ENCODE measurements at regions not wholly inside any gene's neighbourhood (a gene's known extent, or its start where the extent isn't known, plus 50 kb on each side); places are given as distances from the start of the nearest gene placed in this dataset.
"Not testable (repeated sequence)": the region's sequence is repeated elsewhere in the genome, so short reads cannot be mapped to it uniquely, and the experiment has no call there.

DNA sequence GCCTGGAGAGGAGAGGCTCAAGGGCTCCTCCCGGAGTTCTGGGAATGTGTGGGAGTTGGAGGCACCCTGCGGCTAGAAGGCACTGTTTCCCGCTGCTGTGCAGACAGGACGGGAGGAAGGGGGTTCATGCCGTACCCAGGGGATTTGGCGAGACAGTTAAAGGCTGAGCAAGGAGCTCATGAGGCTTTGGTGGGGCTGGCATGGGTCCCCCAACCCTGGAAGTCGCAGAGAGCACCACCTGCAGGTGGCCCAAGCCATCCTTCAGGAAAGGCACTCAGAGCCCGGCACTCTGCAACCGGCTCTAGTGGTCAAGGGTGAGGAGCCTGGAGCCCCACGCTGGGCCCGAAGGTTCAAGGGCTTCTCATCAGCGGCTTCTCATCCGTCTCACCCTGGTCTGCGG lies 138.2 kb downstream of the NPIPB11 start:
- H3K4me3 ChIP-seq; H3K9me3 ChIP-seq (replicated peaks); H3K27me3 ChIP-seq; H3K36me3 ChIP-seq; DNase-seq; H3K27ac ChIP-seq; H3K4me1 ChIP-seq: not testable (repeated sequence)

DNA sequence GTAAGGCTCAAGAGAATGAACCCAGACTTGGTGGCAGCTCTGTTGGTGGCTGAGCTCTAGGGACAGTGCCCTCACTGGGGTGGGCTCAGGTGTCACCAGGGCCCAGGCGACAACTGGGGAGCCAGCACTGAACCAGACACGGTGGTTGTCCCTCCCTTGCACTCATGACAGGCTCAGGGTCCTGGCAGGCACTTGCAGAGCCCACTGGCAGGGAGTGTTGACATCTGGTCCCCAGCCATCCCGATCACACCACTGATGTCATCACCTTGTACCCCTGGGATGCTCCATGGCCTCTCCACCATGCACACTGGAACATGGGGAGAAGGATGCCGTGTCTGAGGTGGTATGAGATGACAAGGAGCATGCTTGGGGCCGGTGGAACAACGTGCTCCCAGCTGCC lies 138.6 kb downstream of the NPIPB11 start:
- not testable (repeated sequence) for H3K36me3 ChIP-seq; H3K4me3 ChIP-seq; H3K27me3 ChIP-seq; H3K9me3 ChIP-seq (replicated peaks); H3K27ac ChIP-seq; DNase-seq
- H3K4me1 ChIP-seq = peaks cover 10% of the 10 kb centered on the region

DNA sequence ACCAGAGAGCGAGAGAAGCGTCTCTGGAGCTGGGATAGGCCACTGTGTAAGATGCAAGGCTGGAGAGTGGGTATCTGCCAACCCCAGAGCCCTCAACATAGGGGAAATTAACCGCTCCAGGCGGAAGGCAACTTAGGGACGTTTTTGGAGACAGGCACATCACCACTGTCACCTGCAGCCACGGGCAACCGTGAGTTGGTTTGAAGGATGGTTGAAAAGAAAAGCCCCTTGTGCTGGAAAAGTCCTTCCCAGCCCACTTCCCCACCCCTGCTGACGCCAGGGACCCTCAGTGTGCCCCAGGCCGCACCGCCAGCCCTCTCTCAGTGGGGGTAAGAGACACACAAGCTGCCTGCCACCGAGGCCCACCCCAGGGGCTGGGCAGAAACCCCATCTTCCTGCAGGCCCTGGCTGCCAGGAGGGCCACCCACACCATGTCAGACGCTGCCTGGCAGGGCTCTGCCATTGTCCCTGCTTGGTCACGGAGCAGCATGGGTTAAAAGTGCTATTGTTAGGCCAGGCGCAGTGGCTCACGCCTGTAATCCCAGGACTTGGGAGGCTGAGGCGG lies 139.4 kb downstream of the NPIPB11 start:
- not testable (repeated sequence) for H3K27ac ChIP-seq; H3K27me3 ChIP-seq; H3K4me3 ChIP-seq; H3K36me3 ChIP-seq; H3K9me3 ChIP-seq (replicated peaks); DNase-seq
- peaks cover 10% of the 10 kb centered on the region for H3K4me1 ChIP-seq

GRCh38 chr16:29266612-29267011 lies 139.9 kb downstream of the NPIPB11 start:
- not testable (repeated sequence) for H3K4me3 ChIP-seq; DNase-seq; H3K27ac ChIP-seq; H3K27me3 ChIP-seq; H3K36me3 ChIP-seq; H3K9me3 ChIP-seq (replicated peaks)
- peaks cover 10% of the 10 kb centered on the region for H3K4me1 ChIP-seq

- peaks cover 10% of the 10 kb centered on the region for H3K4me1 ChIP-seq
- peak; percentile 88 to 89 for DNase-seq
- H3K27me3 ChIP-seq = not testable (repeated sequence)
These were observed 141.2 kb downstream of the NPIPB11 start for GRCh38 chr16:29265255-29265853.

GRCh38 chr16:29264080-29264837 lies 142.3 kb downstream of the NPIPB11 start:
- H3K4me3 ChIP-seq; H3K27ac ChIP-seq; H3K9me3 ChIP-seq (replicated peaks); DNase-seq; H3K27me3 ChIP-seq; H3K36me3 ChIP-seq: not testable (repeated sequence)
- peaks cover 10% of the 10 kb centered on the region for H3K4me1 ChIP-seq

More at GRCh38 chr16:29265255-29265853, 141.2 kb downstream of the NPIPB11 start:
- not testable (repeated sequence) for H3K27ac ChIP-seq; H3K4me3 ChIP-seq; H3K36me3 ChIP-seq; H3K9me3 ChIP-seq (replicated peaks)

DNA sequence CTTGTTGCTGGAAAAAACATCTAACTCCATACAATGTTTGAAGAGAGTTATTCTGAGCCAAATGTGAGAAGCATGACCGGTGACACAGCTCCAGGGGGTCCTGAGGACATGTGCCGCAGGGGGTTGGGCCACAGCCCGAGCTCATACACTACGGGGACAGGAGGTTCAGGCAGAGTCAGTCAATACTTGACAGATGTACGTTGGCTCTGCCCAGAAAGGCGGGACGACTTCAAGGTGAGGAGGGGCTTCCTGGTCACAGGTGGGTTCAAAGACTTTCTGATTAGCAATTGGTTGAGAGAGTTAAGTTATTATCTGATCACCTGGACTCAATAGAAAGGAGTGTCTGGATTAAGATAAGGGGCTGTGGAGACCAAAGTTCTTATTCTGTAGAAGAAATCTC lies 143.8 kb downstream of the NPIPB11 start:
- H3K27me3 ChIP-seq; H3K27ac ChIP-seq; DNase-seq; H3K4me3 ChIP-seq; H3K9me3 ChIP-seq (replicated peaks); H3K36me3 ChIP-seq: not testable (repeated sequence)
- H3K4me1 ChIP-seq = peaks cover 14% of the 10 kb centered on the region

- not testable (repeated sequence) for H3K27ac ChIP-seq; DNase-seq; H3K36me3 ChIP-seq; H3K4me3 ChIP-seq; H3K9me3 ChIP-seq (replicated peaks); H3K27me3 ChIP-seq
- peaks cover 16% of the 10 kb centered on the region for H3K4me1 ChIP-seq
These were observed 144.9 kb downstream of the NPIPB11 start for GRCh38 chr16:29261427-29262248.

GRCh38 chr16:29260683-29261426 lies 145.7 kb downstream of the NPIPB11 start:
- DNase-seq; H3K27me3 ChIP-seq; H3K9me3 ChIP-seq (replicated peaks); H3K36me3 ChIP-seq; H3K4me3 ChIP-seq; H3K27ac ChIP-seq: not testable (repeated sequence)
- H3K4me1 ChIP-seq = peaks cover 17% of the 10 kb centered on the region

DNA sequence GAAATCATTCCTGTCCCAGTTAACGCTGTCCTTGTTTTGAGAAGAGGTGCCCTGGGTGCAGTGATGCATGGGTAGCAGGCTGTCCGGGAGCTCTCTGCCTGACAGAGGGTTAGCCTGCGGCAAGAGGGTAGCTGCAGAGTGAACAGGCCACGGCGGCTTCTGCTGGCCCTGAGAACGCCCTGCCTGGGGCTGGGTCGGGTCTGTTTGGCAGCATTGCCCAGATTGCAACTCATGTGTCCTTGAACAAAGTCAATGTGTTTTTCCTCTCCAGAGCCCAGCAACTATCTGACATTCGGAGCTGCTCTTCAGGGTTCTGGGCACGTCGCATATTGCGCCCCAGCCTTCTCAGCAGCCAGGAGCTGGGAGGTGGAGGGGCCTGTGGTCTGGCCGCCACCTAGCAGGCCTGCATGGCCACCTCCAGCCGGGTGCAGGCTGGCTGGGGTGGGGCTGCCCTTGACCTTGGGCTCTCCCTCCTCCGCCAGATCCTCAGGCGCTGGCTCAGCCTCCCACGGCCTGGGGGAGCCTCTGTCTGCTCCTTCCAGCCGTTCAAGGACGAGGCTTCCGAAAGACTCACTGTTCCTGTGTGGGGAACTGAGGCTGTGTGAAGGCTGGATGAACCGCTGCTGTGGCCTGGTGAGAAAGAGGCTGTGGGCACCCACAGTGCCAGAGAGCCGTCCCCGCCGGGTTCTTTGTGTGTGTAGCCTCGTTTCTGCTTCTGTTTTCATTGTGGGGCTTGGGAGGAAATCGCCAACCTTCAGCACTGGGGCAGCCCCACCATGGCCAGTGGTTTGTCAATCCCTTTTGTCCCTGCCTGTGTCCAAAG lies 146.7 kb downstream of the NPIPB11 start:
- peaks cover 14% of the 10 kb centered on the region for H3K4me1 ChIP-seq
- not testable (repeated sequence) for H3K9me3 ChIP-seq (replicated peaks); H3K36me3 ChIP-seq; H3K27ac ChIP-seq; DNase-seq; H3K27me3 ChIP-seq; H3K4me3 ChIP-seq

DNA sequence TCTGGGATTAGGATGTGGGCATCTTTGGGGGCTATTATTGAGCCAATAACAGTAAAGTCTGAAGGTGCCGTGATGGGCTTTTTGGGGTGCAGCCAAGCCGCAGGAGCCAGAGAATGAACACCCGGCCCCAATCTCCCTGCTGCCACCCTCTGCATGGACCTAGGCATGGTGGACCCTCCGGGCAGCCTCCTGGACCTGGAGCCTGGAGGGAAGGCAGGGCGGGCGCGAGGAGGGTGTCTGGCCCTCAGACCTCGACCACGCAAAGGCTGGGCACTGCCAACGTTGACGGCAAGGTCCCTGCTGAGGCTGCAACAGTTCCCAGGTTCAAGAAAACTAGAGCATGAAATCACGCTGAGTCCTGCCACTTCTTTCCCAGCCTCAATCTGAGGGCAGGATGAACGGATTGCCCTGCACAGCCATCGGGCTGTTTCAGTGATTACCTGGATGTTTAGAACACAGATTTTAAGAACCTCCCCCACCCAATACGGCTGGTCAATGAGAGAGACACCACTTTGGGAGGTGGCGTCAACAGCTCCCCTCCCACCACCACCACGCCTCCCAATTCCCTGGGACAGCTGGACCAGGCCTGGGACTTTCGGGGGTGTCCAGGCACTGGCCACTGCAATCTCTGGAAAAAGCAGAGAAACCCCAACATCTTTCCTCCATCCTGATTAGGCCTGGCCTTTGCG lies 147.4 kb downstream of the NPIPB11 start:
- H3K27me3 ChIP-seq; H3K9me3 ChIP-seq (replicated peaks); H3K36me3 ChIP-seq; H3K27ac ChIP-seq; H3K4me3 ChIP-seq; DNase-seq: not testable (repeated sequence)
- H3K4me1 ChIP-seq = peaks cover 11% of the 10 kb centered on the region; the same call in 1 of the 2 replicates

- H3K4me3 ChIP-seq; H3K4me1 ChIP-seq; H3K36me3 ChIP-seq; H3K27ac ChIP-seq; H3K27me3 ChIP-seq; H3K9me3 ChIP-seq (replicated peaks): not testable (repeated sequence)
- peak; percentile 77 to 81 for DNase-seq
These were observed 148.8 kb downstream of the NPIPB11 start for GRCh38 chr16:29257419-29258336.
